GM23338 (cell line): ENCODE measurements at regions not wholly inside any gene's neighbourhood (a gene's known extent, or its start where the extent isn't known, plus 50 kb on each side); places are given as distances from the start of the nearest gene placed in this dataset.

ENCODE experiments used
- NANOG ChIP-seq: IDR thresholded peaks from 2 replicates; pipeline ENCODE4 v1.6.1; 2016; ENCODE audit warnings: antibody characterized with exemption, borderline replicate concordance
- ZNF462 ChIP-seq: fragments of 250-450 bp; sonication (Bioruptor Pico); IDR thresholded peaks from 2 replicates; pipeline ENCODE4 v1.5.0; 2020; ENCODE audit warnings: mild to moderate bottlenecking, moderate library complexity

DNA sequence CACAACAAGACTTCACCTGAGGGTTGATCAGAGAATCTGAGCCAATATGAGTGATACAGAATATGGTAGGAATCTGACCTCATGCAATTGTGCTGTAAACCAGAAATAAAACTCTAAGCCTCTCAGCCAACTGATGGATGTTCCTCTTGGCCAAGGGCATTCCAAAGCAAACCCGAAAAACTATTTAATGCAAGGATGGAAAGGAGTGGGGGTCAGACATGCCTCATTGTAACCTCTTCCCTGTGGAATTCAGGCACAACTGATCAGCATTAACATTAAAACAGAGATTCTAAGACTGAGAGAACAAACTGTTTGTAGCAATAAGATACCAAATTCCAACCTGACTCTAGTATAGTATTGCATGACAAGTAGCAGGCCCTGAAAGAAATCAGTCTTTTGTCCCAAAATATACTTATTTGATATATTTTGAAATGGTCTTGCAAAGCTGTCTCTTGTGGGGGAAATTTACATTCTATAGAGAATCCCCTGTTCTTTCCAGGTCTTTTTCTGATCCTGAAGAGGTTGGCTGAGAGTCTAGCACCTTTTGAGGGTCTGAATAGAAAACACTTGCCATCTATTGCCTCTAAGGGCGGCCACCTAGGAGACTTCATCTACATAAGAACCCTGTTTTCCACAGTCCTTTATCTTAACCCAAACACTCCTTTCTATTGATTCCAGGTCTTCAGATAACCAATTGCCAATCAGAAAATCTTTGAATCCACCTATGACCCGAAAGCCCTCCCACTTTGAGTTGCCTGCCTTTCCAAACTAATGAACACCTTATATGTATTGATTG, 50.4 kb upstream of the WDR11 start (continued):
- TF ChIP-seq ZNF462 (peak; percentile 86), NANOG (peak; percentile 45; the same call in 1 of the 2 replicates)
